Gastroesophageal sphincter (tissue), 4 donors: ENCODE measurements at regions not wholly inside any gene's neighbourhood (a gene's known extent, or its start where the extent isn't known, plus 50 kb on each side); places are given as distances from the start of the nearest gene placed in this dataset.

Experiments
- ATAC-seq: fragments of 150-250 bp; one replicate; pipeline ENCODE4 v1.9.1; 2016; ENCODE audit warnings: mild to moderate bottlenecking, moderate library complexity
- H3K27ac ChIP-seq, 4 donors: fragments of 200-600 bp; sonication (generic) in 3 of 4; 1 replicate in 3 of 4; 2 replicates in 1 of 4; pipeline ENCODE4 v1.5.1; 2016 to 2019
- H3K27me3 ChIP-seq: fragments of 200-600 bp; sonication (generic); one replicate; pipeline ENCODE4 v1.5.1; 2019
- H3K36me3 ChIP-seq, 2 donors: fragments of 200-600 bp; sonication (generic); one replicate each; pipeline ENCODE4 v1.5.1; 2019; ENCODE audit warnings: control low read depth in 1 of 2
- H3K4me1 ChIP-seq, 3 donors: fragments of 200-600 bp; sonication (generic); 1 replicate in 2 of 3; 2 replicates in 1 of 3; pipeline ENCODE4 v1.5.1; 2016 to 2019; ENCODE audit warnings: control low read depth in 2 of 3
- H3K4me3 ChIP-seq, 2 donors: fragments of 200-600 bp; sonication (generic); one replicate each; pipeline ENCODE4 v1.5.1; 2019; ENCODE audit warnings: mild to moderate bottlenecking in 1 of 2, moderate library complexity in 1 of 2
- H3K9me3 ChIP-seq, 3 donors: fragments of 200-600 bp; sonication (generic); one replicate each; pipeline ENCODE4 v1.5.1; 2017 to 2019; ENCODE audit warnings: control low read depth in 2 of 3
- EP300 ChIP-seq: sonication (generic); formaldehyde crosslinking; IDR thresholded peaks from one replicate; pipeline ENCODE4 v1.6.1; 2017; ENCODE audit warnings: antibody characterized with exemption, mild to moderate bottlenecking
- POLR2A ChIP-seq, 2 donors: fragments of 450-650 bp; IDR thresholded peaks; one replicate each; pipeline ENCODE4 v1.6.1; 2017; ENCODE audit warnings: antibody characterized with exemption in 2 of 2, mild to moderate bottlenecking in 2 of 2, moderate library complexity in 1 of 2
- POLR2AphosphoS5 ChIP-seq: sonication (generic); formaldehyde crosslinking; IDR thresholded peaks from one replicate; pipeline ENCODE4 v1.6.1; 2017; ENCODE audit warnings: antibody characterized with exemption
- WGBS, 2 donors: methylation state at CpG; one replicate each; pipeline ENCODE4 v1.1.5; 2018; ENCODE audit warnings: low coverage in 1 of 2; 5-methylcytosine and 5-hydroxymethylcytosine counted together
- TF ChIP-seq, protein P1 (sequence below), 4 experiments: fragments of 200-600 bp in 2 of 4; fragments of 450-650 bp in 2 of 4; sonication (generic) in 1 of 4; IDR thresholded peaks; one replicate each; pipeline ENCODE4 v1.5.1; 2017 to 2019; ENCODE audit warnings: antibody characterized with exemption in 4 of 4, mild to moderate bottlenecking in 2 of 4, moderate library complexity in 2 of 4

- Histone ChIP-seq H3K9me3 (peaks cover 0 to 26% (median 0%) of the 10 kb centered on the region in 3 donors), H3K27ac (no peak overlapping the region), H3K27me3 (peaks cover 30% of the 10 kb centered on the region), H3K4me3 (no peak overlapping the region), H3K36me3 (no peaks in the 10 kb centered on the region), H3K4me1 (no peaks in the 10 kb centered on the region)
- WGBS, 2 donors, result 33% methylated on average over 1 of the region's 10 CpGs; no CpG with 5 or more reads in 1 of the 2 donors
- TF ChIP-seq POLR2AphosphoS5, result no peak
- TF ChIP-seq POLR2A (IDR thresholded peaks at IDR 0.05), result no peak
- TF ChIP-seq, protein P1, sequence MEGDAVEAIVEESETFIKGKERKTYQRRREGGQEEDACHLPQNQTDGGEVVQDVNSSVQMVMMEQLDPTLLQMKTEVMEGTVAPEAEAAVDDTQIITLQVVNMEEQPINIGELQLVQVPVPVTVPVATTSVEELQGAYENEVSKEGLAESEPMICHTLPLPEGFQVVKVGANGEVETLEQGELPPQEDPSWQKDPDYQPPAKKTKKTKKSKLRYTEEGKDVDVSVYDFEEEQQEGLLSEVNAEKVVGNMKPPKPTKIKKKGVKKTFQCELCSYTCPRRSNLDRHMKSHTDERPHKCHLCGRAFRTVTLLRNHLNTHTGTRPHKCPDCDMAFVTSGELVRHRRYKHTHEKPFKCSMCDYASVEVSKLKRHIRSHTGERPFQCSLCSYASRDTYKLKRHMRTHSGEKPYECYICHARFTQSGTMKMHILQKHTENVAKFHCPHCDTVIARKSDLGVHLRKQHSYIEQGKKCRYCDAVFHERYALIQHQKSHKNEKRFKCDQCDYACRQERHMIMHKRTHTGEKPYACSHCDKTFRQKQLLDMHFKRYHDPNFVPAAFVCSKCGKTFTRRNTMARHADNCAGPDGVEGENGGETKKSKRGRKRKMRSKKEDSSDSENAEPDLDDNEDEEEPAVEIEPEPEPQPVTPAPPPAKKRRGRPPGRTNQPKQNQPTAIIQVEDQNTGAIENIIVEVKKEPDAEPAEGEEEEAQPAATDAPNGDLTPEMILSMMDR (IDR thresholded peaks at IDR 0.05), result no peak
- no peak for TF ChIP-seq EP300
- no peak for ATAC-seq
These were observed 75.4 kb upstream of the TMPRSS2 start for GRCh38 chr21:41583274-41583790.

GRCh38 chr21:41582866-41583265 is 74.9 kb upstream of the TMPRSS2 start:
- Histone ChIP-seq H3K36me3 (no peaks in the 10 kb centered on the region), H3K4me3 (no peak overlapping the region), H3K4me1 (no peaks in the 10 kb centered on the region), H3K27me3 (peaks cover 30% of the 10 kb centered on the region), H3K9me3 (peaks cover 0 to 27% (median 0%) of the 10 kb centered on the region in 3 donors), H3K27ac (no peak overlapping the region)
- 85 to 87% methylated on average over 3 to 6 of the region's 7 CpGs for WGBS, 2 donors
- no peak for TF ChIP-seq POLR2AphosphoS5
- ATAC-seq, result no peak

GRCh38 chr21:41582298-41582840 is 74.4 kb upstream of the TMPRSS2 start:
- H3K36me3 ChIP-seq, result no peaks in the 10 kb centered on the region

DNA sequence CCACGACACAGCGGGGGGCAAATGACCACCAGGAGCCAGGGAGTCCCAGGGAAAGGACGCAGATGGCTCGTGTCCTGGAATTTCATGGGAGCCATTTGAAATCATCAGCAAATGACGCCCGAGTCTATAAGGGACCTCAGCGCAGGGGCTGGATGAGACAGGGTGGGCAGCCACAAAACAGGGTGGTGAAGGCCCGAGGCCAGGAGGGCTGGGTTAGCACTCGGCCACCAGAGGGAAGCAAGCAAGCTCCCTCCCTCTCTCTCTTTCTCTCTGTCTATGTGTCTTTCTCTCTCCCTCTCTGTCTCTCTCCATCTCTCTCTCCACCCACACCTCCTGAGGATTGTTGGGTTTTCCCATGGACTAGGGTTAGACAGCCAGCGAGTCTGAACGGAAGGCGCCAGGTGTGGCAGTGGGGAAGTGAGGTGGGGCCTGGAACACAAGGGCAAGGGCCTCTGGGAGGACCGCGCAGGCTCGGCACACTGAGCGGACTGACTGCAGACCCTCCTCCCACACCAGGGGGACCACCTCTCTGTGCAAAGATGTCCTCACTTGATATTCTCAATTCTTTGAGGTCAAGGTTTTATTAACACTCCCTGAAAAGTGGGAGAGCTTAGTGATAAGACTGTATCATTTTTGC is 73.8 kb upstream of the TMPRSS2 start:
- no peak overlapping the region for H3K27ac ChIP-seq
- H3K9me3 ChIP-seq, result peaks cover 0 to 30% (median 0%) of the 10 kb centered on the region in 3 donors
- ATAC-seq, result no peak
- TF ChIP-seq EP300 (no peak), POLR2AphosphoS5 (no peak), POLR2A (IDR thresholded peaks at IDR 0.05) (no peak)
- no peak overlapping the region for H3K4me3 ChIP-seq
- H3K27me3 ChIP-seq, result peaks cover 30% of the 10 kb centered on the region
- H3K4me1 ChIP-seq, result no peaks in the 10 kb centered on the region
- 58 to 93% methylated on average over 2 to 3 of the region's 16 CpGs for WGBS, 2 donors
- H3K36me3 ChIP-seq, result no peaks in the 10 kb centered on the region

More at GRCh38 chr21:41582298-41582840, 74.4 kb upstream of the TMPRSS2 start:
- peaks cover 30% of the 10 kb centered on the region for H3K27me3 ChIP-seq
- 76 to 93% methylated on average over 5 to 6 of the region's 7 CpGs for WGBS, 2 donors
- TF ChIP-seq POLR2A (IDR thresholded peaks at IDR 0.05), result no peak
- TF ChIP-seq, protein P1 (IDR thresholded peaks at IDR 0.05), result no peak
- TF ChIP-seq EP300, result no peak
- TF ChIP-seq POLR2AphosphoS5, result no peak
- H3K4me3 ChIP-seq, result no peak overlapping the region
- no peaks in the 10 kb centered on the region for H3K4me1 ChIP-seq
- H3K9me3 ChIP-seq, result peaks cover 0 to 28% (median 0%) of the 10 kb centered on the region in 3 donors
- ATAC-seq, result no peak
- no peak overlapping the region for H3K27ac ChIP-seq

- TF ChIP-seq POLR2A (IDR thresholded peaks at IDR 0.05) (no peak), POLR2AphosphoS5 (no peak)
- Histone ChIP-seq H3K4me3 (no peak overlapping the region), H3K36me3 (no peaks in the 10 kb centered on the region), H3K27ac (no peak overlapping the region), H3K4me1 (no peaks in the 10 kb centered on the region), H3K9me3 (peaks cover 0 to 34% (median 0%) of the 10 kb centered on the region in 3 donors), H3K27me3 (peaks cover 30% of the 10 kb centered on the region)
- 65 to 84% methylated on average over 3 to 7 of the region's 13 CpGs for WGBS, 2 donors
- no peak for ATAC-seq
These were observed 73.0 kb upstream of the TMPRSS2 start for GRCh38 chr21:41580758-41581554.

GRCh38 chr21:41579692-41580091 is 71.7 kb upstream of the TMPRSS2 start:
- H3K36me3 ChIP-seq, result no peaks in the 10 kb centered on the region
- no peak overlapping the region for H3K4me3 ChIP-seq
- no peaks in the 10 kb centered on the region for H3K4me1 ChIP-seq
- ATAC-seq, result no peak
- 56 to 92% methylated on average over 2 to 4 of the region's 4 CpGs for WGBS, 2 donors
- H3K27ac ChIP-seq, result no peak overlapping the region
- peaks cover 23% of the 10 kb centered on the region for H3K27me3 ChIP-seq
- H3K9me3 ChIP-seq, result peaks cover 0 to 40% (median 0%) of the 10 kb centered on the region in 3 donors
- TF ChIP-seq EP300, result no peak
